Left lung (tissue), 4 donors: ENCODE measurements at regions not wholly inside any gene's neighbourhood (a gene's known extent, or its start where the extent isn't known, plus 50 kb on each side); places are given as distances from the start of the nearest gene placed in this dataset.

Experiments
- ATAC-seq: fragments of 200-7000 bp; cut with Tn5 transposase; one replicate; pipeline ENCODE4 v1.9.1; 2020; ENCODE audit warnings: moderate library complexity
- DNase-seq, 4 donors: peaks; one replicate each; pipeline ENCODE4 v3.0.0-alpha.2; 2013 to 2020
- H3K27ac ChIP-seq, 2 donors: fragments of 200-600 bp; sonication (generic) in 1 of 2; one replicate each; pipeline versions ENCODE4 v1.5.0 to v1.8.0; 2020 to 2021
- H3K27me3 ChIP-seq, 2 donors: fragments of 200-600 bp; sonication (generic) in 1 of 2; one replicate each; pipeline versions ENCODE4 v1.5.0 to v1.8.0; 2020 to 2021
- H3K36me3 ChIP-seq, 2 donors: fragments of 200-600 bp; sonication (generic) in 1 of 2; one replicate each; pipeline versions ENCODE4 v1.5.0 to v1.8.0; 2020 to 2021
- H3K4me1 ChIP-seq, 2 donors: fragments of 200-600 bp; one replicate each; pipeline ENCODE4 v1.8.0; 2021
- H3K4me3 ChIP-seq, 2 donors: fragments of 200-600 bp; sonication (generic) in 1 of 2; one replicate each; pipeline versions ENCODE4 v1.5.0 to v1.8.0; 2020 to 2021; ENCODE audit warnings: mild to moderate bottlenecking in 1 of 2
- H3K9me3 ChIP-seq, 2 donors: fragments of 200-600 bp; sonication (generic) in 1 of 2; one replicate each; pipeline versions ENCODE4 v1.5.0 to v1.8.0; 2020 to 2021
- CTCF ChIP-seq, 2 donors: fragments of 200-600 bp; sonication (generic) in 1 of 2; IDR thresholded peaks; one replicate each; pipeline versions ENCODE4 v1.5.0 to v1.8.0; 2021; ENCODE audit warnings: antibody characterized with exemption in 2 of 2
- intact Hi-C, 2 donors: fragments of 100-400 bp; cut with DNase I; formaldehyde crosslinking; loops; one replicate each; pipeline versions ENCODE4 v1.11.2 to v1.14.2; 2022
- donor health status: DM: no; HTN: yes; CAD: no.
- donor health status: DM: no; HTN: no; CAD: no.

GRCh38 chr18:65523461-65523860 lies 227.4 kb upstream of the CDH7 start:
- no peaks in the 10 kb centered on the region for H3K36me3 ChIP-seq
- DNase-seq (no peak), ATAC-seq (no peak)
- no peaks in the 10 kb centered on the region for H3K27me3 ChIP-seq
- TF ChIP-seq CTCF (IDR thresholded peaks at IDR 0.05): no peak
- intact Hi-C loops: no loop called here
- no peaks in the 10 kb centered on the region for H3K4me1 ChIP-seq
- no peak overlapping the region for H3K4me3 ChIP-seq
- H3K9me3 ChIP-seq: peaks cover 0 to 13% of the 10 kb centered on the region in 2 donors
- no peak overlapping the region for H3K27ac ChIP-seq

- no peak for ATAC-seq
- Histone ChIP-seq H3K36me3 (no peaks in the 10 kb centered on the region), H3K9me3 (peaks cover 0 to 13% of the 10 kb centered on the region in 2 donors), H3K27me3 (no peaks in the 10 kb centered on the region), H3K4me3 (no peak overlapping the region), H3K4me1 (no peaks in the 10 kb centered on the region), H3K27ac (no peak overlapping the region)
- no peak for TF ChIP-seq CTCF (IDR thresholded peaks at IDR 0.05)
- no peak for DNase-seq
- intact Hi-C loops: no loop called here
These were observed 227.9 kb upstream of the CDH7 start for GRCh38 chr18:65522907-65523306.

- no peak overlapping the region for H3K27ac ChIP-seq
- H3K27me3 ChIP-seq: no peaks in the 10 kb centered on the region
- intact Hi-C loops: no loop called here
- H3K36me3 ChIP-seq: no peaks in the 10 kb centered on the region
- no peaks in the 10 kb centered on the region for H3K9me3 ChIP-seq
- no peaks in the 10 kb centered on the region for H3K4me1 ChIP-seq
- DNase-seq: no peak
- no peak overlapping the region for H3K4me3 ChIP-seq
- ATAC-seq: no peak
- TF ChIP-seq CTCF (IDR thresholded peaks at IDR 0.05): no peak
These were observed 234.6 kb upstream of the CDH7 start for GRCh38 chr18:65516209-65516608.

- no peak for DNase-seq
- Histone ChIP-seq H3K4me1 (no peaks in the 10 kb centered on the region), H3K9me3 (no peaks in the 10 kb centered on the region), H3K4me3 (no peak overlapping the region), H3K36me3 (no peaks in the 10 kb centered on the region), H3K27ac (no peak overlapping the region), H3K27me3 (no peaks in the 10 kb centered on the region)
- TF ChIP-seq CTCF (IDR thresholded peaks at IDR 0.05): no peak
- ATAC-seq: no peak
- intact Hi-C loops: no loop called here
These were observed 252.2 kb upstream of the CDH7 start for GRCh38 chr18:65498605-65499004.

GRCh38 chr18:65487569-65487968 lies 263.2 kb upstream of the CDH7 start:
- H3K4me3 ChIP-seq: no peak overlapping the region
- intact Hi-C loops: no loop called here
- no peak for TF ChIP-seq CTCF (IDR thresholded peaks at IDR 0.05)
- H3K27me3 ChIP-seq: no peaks in the 10 kb centered on the region
- DNase-seq (no peak), ATAC-seq (no peak)
- H3K4me1 ChIP-seq: no peaks in the 10 kb centered on the region
- no peaks in the 10 kb centered on the region for H3K9me3 ChIP-seq
- H3K36me3 ChIP-seq: no peaks in the 10 kb centered on the region
- no peak overlapping the region for H3K27ac ChIP-seq
